ENCODE measurements at regions not wholly inside any gene's neighbourhood (a gene's known extent, or its start where the extent isn't known, plus 50 kb on each side); places are given as distances from the start of the nearest gene placed in this dataset.

DNA sequence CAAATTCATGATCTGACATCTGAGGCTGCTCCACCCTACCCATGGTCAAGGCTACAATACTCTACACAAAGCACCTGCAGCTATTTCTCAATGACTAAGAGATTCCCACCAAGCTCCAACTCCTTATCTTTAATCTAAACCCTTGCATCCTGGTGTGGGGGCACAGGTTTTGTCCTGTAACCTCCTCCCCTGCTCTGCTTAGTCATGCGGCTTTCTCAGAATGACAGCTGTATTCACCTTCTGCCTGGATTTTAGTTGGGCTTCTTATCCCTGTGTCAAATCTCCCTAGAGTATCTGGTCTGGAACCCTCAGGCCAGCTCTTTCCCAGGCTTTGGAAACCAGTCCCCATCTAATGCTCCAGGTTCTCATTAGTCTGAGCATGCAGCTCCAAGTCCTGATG, 159.0 kb downstream of the BARHL2 start:
- DNase-seq, result no peak

DNA sequence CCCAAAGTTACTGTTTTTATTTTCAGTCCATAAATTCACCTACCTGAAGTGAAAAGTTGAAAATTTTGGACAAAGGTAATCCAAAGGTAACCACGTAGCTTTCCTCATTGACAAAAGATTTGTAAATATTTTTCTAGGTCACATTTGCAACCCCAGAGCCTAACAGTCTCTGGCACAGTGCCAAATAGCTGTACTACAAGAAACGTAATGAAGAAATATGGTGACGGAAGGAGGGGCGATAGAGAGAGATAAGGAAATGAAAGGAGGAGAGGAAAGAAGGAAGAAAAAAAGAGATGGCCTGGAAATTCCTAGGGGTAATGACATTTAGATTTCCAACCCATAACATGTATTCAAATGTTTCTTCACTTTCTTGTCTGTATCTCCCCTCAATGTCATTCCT, 159.4 kb downstream of the BARHL2 start:
- no peak for DNase-seq

DNA sequence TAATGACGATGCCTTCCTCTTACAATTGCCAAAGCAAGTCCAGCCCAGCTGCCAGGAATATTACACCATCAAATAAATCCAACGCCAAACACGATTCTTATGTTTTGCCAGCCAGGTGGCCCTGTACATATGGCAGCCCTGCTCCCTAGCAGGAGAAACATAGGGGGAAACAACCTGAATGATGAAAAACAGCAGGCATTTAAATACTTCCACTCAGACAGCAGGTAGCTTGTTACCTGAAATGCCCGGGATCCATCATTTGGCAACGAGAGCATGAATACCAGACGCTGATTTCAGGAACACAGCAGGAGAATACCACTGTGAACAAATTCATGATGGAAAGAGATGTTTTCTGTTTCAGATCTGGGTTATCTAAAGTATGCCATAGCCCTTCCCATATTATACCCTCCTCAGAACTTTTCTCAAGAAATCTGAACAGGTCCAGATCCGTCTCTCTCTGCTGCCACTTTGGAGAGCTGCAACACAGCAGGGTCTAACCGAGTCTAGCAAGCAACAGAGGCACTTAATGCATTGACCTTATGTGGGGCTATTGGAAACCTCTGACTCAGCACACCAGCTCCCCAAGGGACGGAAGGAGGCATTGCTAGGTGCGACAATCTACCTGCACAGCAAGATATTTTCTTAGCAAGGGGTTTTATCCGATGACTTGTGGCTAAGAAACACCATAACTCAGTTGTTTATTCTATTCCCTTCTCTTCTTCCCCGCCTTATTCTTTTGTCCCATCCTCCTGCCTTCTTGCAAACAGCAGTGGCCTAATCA, 166.3 kb downstream of the BARHL2 start:
- no peak for DNase-seq

DNA sequence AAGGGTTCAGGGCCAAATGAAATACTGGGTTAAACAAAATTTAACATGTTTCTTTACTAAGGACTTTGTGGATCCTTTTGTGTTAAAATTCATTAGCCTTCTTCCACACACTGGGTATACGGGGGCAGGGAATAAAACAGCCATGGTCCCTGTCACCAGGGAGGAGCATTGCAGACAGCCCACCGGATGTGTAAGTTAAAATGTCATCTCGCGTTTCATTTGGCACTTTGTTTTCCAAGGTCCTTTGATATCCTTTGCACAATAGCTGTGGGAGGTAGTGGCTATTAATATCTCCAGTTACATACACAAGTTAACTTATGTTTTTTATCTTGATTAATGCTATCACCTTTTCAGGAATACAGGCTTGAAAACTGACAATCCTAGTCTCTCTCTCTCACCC, 172.7 kb downstream of the BARHL2 start:
- DNase-seq, result no peak

DNA sequence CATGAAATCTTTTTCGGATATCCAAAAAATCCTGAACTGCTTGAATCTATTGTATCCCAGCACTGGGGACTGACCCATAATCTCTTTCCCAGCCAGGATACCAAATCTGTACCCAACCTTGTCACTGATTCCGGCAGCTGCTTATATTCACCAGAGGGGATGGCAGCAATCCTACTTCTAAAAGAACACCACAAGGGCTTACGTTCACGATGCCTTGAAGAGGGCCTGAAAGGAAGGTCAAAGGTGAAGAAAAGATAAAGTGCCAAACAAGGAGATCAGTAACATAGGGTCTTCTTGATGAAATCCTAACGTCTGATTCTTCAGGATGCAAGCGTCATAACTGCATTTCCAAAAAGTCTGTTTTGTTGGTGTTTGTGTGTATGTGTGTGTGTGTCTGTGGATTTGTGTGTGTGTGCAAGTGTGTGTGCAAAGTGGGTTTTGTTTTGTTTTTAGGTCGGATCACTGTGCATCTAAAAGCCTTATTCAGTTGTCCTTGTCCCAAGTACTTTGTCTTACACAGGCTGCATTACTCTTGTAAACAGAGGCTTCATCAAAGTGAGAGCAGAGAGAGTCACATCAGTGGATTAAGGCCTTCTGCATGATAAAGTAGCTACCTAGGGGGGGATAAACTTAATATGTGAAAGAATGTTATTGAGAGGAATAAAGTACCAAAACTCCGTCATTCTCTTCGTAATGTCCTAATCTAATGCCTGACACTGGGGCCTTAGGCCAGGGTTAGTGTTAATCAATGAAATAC, 179.3 kb downstream of the BARHL2 start:
- no peak for DNase-seq

DNA sequence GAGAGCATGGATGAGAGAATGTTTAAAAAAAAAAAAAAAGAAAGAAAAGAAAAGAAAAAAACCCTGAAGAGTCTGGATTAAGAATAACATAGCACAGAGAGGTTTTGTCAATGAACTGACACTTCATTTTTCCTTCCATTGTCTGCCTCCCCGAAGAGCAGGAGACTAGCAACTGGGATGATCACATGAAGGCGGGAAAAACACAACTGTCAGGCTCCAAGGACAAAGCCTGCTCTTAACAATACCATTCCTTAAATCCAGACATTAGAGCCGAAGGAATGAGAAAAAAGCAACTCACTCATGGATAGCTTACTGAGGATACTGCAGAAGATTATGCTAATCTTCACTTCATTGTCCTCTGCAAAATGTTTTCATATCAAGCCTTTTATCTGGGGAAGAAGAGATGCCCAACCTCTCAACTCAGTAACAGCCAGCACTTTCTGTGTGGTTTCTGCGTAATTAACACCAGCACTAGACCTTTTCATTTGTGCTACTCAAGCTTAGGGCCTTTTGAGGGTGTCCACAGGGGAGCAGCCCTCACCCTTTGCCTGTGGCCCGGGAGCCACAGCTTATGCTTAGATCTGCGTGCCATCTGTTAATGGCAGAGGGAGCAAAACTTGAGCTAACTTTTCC, 182.3 kb downstream of the BARHL2 start:
- DNase-seq, result no peak

DNA sequence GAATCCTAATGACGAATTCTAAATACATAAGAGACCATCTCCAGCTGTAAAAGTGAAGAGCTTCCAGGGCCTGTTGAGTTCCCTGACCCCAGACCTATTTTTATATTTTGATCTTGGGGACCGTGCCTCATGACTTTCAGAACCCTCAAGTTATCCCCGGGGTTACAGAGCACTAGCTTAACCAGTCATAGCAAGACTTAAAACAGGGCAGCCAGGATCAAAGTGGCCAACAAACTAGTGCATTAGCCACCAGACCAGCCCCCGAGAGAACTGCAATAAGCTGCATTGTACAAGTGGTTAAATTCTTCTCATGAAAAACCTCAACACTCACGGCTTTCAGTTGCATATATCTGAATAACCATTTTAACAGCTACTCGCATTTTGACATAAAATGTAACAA, 183.0 kb downstream of the BARHL2 start:
- no peak for DNase-seq

DNA sequence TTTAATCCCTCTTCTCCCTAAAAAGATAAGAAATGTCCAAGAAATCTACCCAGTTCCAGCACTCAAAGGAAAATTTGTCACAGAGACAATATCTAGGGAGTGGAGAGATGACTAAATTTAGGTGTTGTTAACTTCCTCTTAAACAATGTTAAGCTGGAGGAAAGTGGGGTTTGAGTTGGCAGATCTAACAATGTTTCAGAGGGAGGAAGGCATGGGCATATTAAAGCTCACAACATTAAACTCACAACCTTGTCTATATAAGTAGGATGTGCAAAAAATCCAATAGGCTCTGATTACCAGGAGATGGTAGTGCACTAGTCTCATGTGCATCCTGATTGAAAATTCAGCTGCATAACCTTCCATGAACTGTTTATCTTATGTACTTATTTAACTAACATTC, 190.1 kb downstream of the BARHL2 start:
- DNase-seq, result no peak

DNA sequence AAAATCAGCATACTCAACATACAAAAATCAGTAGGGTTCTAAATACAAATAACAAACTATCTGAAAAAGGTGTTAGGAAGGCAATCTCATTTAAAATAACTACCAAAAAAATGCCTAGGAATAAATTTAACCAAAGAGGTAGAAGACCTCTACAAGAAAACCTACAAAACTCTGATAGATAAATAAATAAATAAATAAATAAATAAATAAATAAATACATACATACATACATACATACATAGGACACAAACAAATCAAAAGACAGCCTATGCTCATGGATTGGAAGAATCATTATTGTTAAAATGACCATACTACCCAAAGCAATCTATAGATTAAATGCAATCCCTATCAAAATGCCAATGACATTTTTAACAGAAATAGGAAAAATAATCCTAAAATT, 194.7 kb downstream of the BARHL2 start:
- DNase-seq, result no peak

DNA sequence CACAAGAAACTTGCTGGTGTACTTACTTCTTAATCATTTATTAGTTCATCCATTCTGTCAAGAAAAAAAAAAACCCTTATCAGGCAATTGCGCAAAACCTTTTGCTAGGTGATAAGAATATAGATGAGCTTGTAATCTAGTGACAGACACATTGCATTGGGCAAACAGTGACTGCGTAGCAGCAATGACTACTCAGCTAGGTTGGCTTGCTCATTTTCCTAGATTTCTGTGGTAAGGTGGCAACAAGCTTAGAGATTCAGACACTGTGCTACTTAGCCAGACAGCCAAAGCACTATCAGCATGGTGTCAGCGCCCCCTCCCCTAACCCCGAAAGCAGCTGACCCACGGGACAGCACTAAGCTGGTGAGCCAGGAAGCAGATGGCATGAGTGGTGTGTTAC, 203.1 kb downstream of the BARHL2 start:
- no peak for DNase-seq

DNA sequence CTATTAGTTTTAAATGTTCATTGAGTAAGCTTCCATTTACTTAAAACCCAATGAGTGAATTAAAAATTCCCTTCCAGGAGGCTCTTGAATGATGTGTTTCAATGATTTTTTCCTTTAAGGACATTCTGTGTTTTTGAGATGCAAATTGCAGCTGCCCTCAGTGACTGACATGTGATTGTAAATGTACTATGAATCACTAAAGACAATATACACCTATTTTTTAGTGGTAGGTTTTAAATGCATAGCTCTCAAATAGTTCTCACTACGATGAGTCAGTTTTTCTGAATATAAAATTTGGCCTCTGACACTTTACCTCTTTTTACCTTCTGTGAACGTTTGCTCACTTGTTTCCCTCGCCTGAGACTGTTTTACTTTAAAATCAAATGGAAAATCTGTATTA, 204.7 kb downstream of the BARHL2 start:
- DNase-seq, result no peak

DNA sequence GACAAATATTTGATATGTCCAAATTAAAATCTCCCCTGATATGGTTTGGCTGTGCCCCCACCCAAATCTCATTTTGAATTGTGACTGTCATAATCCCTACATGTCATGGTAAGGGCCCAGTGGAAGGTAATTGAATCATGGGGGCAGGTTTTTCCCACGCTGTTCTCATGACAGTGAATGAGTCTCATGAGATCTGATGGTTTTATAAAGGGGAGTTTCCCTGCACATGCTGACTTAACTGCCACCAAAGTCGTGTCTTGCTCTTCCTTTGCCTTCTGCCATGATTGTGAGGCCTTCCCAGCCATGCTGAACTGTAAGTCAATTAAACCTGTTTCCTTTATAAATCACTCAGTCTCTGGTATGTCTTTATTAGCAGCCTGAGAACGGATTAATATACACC, 207.0 kb downstream of the BARHL2 start:
- DNase-seq, result no peak

DNA sequence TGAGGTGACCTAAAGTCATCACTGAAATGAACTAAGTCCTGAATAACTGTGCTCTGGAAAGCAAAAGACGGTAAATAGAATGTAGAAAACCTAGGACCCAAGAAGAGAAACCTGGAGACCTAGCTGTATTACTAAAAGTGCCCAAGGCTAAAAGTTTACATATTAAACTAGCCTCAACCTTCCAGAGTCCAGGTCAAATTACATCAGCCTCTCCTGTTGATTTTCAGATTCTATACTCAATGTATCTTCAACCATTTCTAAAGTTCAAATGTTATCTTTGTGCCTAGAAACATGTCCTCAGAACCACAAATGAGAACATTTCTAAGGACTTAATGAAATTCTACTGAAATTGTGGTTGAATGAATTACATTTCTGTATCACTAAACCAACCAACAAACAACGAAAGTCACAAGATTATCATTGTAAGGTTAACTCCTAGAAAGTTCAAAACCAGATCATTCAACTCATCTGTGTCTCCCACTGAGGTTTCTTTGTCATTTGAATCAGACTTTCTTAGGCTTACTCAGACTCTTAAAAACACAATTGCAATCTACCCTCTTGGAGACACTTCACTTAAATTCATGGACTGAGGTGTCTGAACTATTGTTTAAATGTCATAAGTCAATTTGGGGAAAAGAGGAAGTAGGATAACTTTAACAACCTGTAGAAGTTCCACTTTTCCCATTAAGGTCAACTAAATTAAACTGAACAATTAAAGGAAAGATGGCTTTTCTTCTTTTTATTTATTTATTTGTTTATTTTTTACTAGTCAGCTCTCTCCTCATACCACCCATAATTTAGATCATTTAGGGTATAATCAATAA, 207.7 kb downstream of the BARHL2 start:
- no peak for DNase-seq

DNA sequence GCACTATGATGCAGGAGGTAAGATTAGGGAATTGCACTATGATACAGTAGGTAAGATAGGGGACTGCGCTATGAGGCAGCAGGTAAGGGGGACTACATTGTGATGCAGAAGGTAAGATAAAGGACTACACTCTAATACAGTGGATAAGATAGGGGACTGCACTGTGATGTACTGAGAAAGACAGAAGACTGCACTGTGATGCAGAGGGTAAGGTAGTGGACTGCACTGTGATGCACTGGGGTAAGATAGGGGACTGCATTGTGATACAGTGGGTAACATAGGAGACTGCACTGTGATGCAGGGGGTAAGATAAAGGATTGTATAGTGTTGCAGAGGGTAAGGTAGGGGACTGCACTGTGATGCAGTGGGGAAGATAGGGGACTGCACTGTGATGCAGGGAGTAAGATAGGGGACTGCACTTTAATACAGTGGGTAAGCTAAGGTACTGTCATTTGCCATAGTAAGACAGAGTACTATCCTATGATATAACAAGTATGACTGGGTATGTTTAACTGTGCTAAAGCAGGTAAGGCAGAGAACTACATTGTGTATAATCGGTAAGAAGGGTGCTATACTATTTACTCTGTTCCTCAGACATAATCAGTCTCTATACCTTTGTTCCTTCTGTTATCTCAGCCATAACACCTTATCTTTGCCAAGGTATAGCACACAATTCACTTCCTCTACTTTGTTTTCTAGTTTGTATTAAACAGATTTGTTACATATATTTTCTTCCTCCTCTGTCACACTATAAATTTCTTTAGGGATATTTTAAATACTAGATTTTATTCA, 208.5 kb downstream of the BARHL2 start:
- no peak for DNase-seq

DNA sequence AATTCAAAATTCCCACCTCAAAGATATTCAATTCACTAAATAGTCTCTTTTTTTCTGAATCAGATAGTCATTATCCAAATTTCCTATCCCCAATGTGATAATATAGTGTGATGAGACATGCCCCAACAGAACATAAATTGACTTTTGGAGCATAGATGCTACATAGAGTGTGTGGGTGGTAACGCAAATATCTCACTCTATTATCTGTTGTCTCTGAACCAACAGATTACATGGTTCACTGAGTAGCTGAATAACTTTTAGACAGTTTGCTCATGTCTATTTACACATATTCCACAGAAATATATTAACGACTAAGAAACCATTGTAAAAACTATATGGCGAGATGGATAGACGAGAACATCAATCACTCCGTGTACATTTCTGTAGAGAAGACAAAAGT, 209.9 kb downstream of the BARHL2 start:
- DNase-seq, result no peak

DNA sequence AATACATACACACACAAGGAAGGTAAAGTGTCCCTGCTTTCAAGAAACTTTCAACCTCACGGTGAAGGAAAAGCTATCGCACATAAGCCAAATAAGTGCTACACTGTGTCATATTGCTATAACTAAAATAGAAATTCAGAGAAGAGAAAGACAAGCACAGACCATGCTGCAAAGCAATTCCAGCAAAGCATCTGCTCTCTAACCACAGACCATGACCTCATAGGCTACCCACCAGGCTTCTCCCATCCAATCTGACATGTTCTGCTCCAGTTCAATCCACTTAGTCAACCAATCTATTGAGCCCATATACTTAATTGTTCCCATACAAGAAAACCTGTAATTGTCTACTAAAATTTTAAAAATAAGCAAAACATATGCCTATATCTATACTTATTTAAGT, 211.3 kb downstream of the BARHL2 start:
- no peak for DNase-seq

DNA sequence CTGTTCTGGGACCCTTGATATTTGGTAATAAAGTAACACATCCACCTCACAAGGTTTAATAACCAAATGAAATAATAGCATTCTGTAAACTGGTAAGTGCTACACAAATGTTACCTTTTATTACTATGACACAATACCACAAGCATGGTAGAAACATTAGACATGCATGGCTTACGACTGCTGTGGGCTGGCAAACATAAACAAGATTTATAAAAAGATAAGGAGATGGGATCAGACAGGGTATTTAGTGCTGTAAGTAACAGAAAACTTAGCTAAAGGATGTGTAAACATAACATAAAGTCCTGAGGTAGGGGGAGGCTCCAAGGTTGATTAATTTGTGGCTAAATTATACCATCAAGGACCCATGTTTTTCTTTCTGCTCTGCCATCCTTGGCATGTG, 212.6 kb downstream of the BARHL2 start:
- DNase-seq, result no peak

DNA sequence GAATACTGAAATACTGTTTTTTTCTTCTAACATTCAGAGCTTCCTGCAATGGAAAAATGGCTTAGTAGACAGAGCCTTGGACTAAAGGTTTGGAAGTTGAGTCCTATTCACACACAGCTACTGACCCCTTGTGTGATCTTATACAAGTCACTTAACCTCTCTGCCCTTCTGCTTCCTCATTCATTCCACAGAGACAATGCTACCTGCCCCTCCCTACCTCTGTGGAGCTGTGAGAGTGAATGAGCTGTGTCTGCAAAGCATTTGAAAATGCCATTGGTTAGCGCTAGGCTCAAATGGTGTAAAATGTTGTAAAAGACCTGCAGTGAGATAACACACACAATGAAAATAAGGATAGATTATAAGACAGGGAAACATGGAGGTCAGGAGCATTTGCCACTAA, 214.4 kb downstream of the BARHL2 start:
- no peak for DNase-seq

DNA sequence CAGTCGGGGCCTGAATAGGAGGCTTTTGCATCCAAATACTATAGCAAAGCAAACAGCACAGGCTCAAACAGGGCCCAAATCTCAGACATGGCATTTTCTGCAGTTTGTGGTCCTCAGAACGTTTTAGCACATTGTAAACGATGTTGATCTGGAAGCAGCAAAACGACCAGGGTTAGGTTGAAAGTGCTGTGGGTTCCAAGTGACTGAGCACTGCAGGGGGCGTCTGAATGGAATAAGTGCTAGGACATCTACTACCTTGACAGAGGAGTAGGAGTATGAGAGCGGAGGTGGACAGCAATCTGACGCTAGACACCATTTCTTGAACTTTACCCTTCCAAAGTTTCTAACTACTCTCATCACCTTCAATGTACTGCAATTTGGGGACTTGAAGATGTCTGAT, 214.9 kb downstream of the BARHL2 start:
- no peak for DNase-seq

DNA sequence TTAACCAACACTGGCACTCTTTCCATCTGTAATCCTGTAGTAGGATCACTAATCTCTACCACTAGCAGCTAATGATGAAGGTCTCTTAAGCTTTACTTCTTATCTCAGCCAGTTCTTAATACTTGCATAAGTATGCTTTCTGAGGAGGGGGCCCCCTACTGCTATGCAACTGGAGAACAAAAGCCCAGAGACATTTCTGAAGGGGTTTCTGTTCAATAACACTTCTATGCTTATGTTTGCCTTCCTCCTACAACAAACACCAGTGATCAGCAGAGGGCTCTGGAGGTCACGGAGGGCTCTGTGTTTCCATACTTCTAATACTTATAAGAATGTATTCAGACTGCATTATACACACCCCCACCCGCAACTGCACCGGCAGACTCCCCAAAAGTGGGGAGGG, 215.8 kb downstream of the BARHL2 start:
- DNase-seq, result no peak

DNA sequence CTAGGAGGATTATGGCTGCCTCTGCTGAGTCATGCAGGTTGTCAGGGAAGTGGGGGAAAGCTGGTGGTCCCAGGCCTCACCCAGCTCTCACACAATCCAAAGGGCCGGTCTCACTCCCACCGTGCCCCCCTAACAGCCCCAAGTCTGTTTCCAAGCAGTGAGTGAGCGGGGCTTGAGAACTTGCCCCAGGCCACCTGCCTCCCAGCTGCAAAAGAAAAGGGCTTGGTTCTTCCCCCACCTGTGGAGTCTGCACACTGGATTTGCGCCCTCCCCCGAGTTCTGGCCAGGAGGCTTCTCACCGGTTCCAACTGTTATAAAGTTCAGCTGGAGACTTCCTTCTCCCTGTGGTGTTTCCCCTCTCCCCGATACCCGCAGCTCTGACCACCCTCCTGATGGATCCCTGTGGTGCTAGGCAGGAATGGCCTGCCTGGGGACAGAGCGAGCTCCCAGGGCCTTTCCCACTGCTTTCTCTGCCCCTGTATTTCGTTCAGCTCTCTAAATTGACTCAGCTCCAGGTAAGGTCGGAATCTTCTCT, 222.3 kb downstream of the BARHL2 start:
- DNase-seq, result no peak

DNA sequence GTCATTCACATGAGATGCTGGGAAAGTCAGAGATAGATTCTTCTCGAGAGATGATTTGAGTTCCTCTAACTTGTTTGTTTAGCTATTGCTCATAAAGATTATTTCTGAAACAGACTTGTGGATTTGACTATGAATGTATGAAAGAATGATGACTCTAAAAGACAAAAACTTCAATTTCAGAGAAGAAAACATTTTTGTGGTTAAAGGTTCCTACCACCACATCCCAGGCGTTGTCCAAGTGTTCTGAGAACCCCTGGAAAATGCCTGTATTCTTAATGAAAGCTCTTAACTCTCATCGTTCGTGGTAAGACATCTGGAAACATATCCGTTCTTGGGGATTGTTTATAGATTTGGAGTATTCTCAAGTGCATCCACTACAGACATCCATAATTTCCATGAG, 228.7 kb downstream of the BARHL2 start:
- DNase-seq, result no peak
